Dendritic cell treated with granulocyte-macrophage colony-stimulating factor and Interleukin-4, amounts not matched to agents 40 ng/mL and 50 ng/mL, for 4 days (primary cell): ENCODE measurements at regions not wholly inside any gene's neighbourhood (a gene's known extent, or its start where the extent isn't known, plus 50 kb on each side); places are given as distances from the start of the nearest gene placed in this dataset.

Experiments
- H3K27ac Mint-ChIP-seq: one replicate; pipeline ENCODE4 v1.8.0; 2022; ENCODE audit warnings: mild to moderate bottlenecking, mixed read lengths
- H3K27me3 Mint-ChIP-seq: one replicate; pipeline ENCODE4 v1.8.0; 2022; ENCODE audit warnings: mild to moderate bottlenecking, mixed read lengths
- H3K36me3 Mint-ChIP-seq: one replicate; pipeline ENCODE4 v1.8.0; 2022; ENCODE audit warnings: low read depth, mixed read lengths
- H3K4me1 Mint-ChIP-seq: one replicate; pipeline ENCODE4 v1.8.0; 2022; ENCODE audit warnings: low read depth, mixed read lengths
- H3K4me3 Mint-ChIP-seq: one replicate; pipeline ENCODE4 v1.8.0; 2022; ENCODE audit warnings: mild to moderate bottlenecking, moderate library complexity, mixed read lengths
- H3K9me3 Mint-ChIP-seq: one replicate; pipeline ENCODE4 v1.8.0; 2022; ENCODE audit warnings: mixed read lengths
- intact Hi-C: fragments of 100-400 bp; cut with micrococcal nuclease; formaldehyde crosslinking; loops from one replicate; pipeline ENCODE4 v1.15.0; 2022

- H3K4me3 Mint-ChIP-seq = no peak overlapping the region
These were observed 354.0 kb upstream of the KITLG start for GRCh38 chr12:88934163-88934747.

GRCh38 chr12:88932457-88932856 is 352.2 kb upstream of the KITLG start:
- intact Hi-C loops = no loop called here
- Mint-ChIP-seq H3K27ac (no peak overlapping the region), H3K4me3 (no peak overlapping the region), H3K9me3 (no peaks in the 10 kb centered on the region), H3K4me1 (no peaks in the 10 kb centered on the region), H3K36me3 (no peaks in the 10 kb centered on the region), H3K27me3 (no peaks in the 10 kb centered on the region)

More at GRCh38 chr12:88934163-88934747, 354.0 kb upstream of the KITLG start:
- Mint-ChIP-seq H3K27ac (no peak overlapping the region), H3K36me3 (no peaks in the 10 kb centered on the region), H3K4me1 (no peaks in the 10 kb centered on the region), H3K27me3 (no peaks in the 10 kb centered on the region), H3K9me3 (no peaks in the 10 kb centered on the region)
- intact Hi-C loops = no loop called here

GRCh38 chr12:88931598-88931997 is 351.3 kb upstream of the KITLG start:
- no peaks in the 10 kb centered on the region for H3K27me3 Mint-ChIP-seq

GRCh38 chr12:88925454-88925853 is 345.2 kb upstream of the KITLG start:
- Mint-ChIP-seq H3K36me3 (no peaks in the 10 kb centered on the region), H3K27me3 (no peaks in the 10 kb centered on the region), H3K4me3 (no peak overlapping the region), H3K4me1 (no peaks in the 10 kb centered on the region), H3K9me3 (no peaks in the 10 kb centered on the region), H3K27ac (no peak overlapping the region)
- intact Hi-C loops = no loop called here

More at GRCh38 chr12:88931598-88931997, 351.3 kb upstream of the KITLG start:
- no peak overlapping the region for H3K27ac Mint-ChIP-seq
- H3K4me3 Mint-ChIP-seq = no peak overlapping the region
- intact Hi-C loops = no loop called here
- H3K4me1 Mint-ChIP-seq = no peaks in the 10 kb centered on the region
- no peaks in the 10 kb centered on the region for H3K9me3 Mint-ChIP-seq
- H3K36me3 Mint-ChIP-seq = no peaks in the 10 kb centered on the region

- no peaks in the 10 kb centered on the region for H3K36me3 Mint-ChIP-seq
- H3K4me1 Mint-ChIP-seq = no peaks in the 10 kb centered on the region
- H3K27ac Mint-ChIP-seq = no peak overlapping the region
- no peaks in the 10 kb centered on the region for H3K27me3 Mint-ChIP-seq
- intact Hi-C loops = no loop called here
- H3K9me3 Mint-ChIP-seq = no peaks in the 10 kb centered on the region
- no peak overlapping the region for H3K4me3 Mint-ChIP-seq
These were observed 343.9 kb upstream of the KITLG start for GRCh38 chr12:88924162-88924561.

GRCh38 chr12:88923631-88924030 is 343.4 kb upstream of the KITLG start:
- Mint-ChIP-seq H3K9me3 (no peaks in the 10 kb centered on the region), H3K27me3 (no peaks in the 10 kb centered on the region), H3K4me3 (no peak overlapping the region), H3K36me3 (no peaks in the 10 kb centered on the region), H3K27ac (no peak overlapping the region), H3K4me1 (no peaks in the 10 kb centered on the region)
- intact Hi-C loops = no loop called here

GRCh38 chr12:88922816-88923215 is 342.5 kb upstream of the KITLG start:
- no peak overlapping the region for H3K4me3 Mint-ChIP-seq
- H3K36me3 Mint-ChIP-seq = no peaks in the 10 kb centered on the region
- no peaks in the 10 kb centered on the region for H3K4me1 Mint-ChIP-seq

GRCh38 chr12:88921890-88922532 is 341.7 kb upstream of the KITLG start:
- Mint-ChIP-seq H3K36me3 (no peaks in the 10 kb centered on the region), H3K27me3 (no peaks in the 10 kb centered on the region), H3K9me3 (no peaks in the 10 kb centered on the region), H3K4me3 (no peak overlapping the region), H3K27ac (no peak overlapping the region), H3K4me1 (no peaks in the 10 kb centered on the region)
- intact Hi-C loops = no loop called here

More at GRCh38 chr12:88922816-88923215, 342.5 kb upstream of the KITLG start:
- Mint-ChIP-seq H3K27me3 (no peaks in the 10 kb centered on the region), H3K9me3 (no peaks in the 10 kb centered on the region), H3K27ac (no peak overlapping the region)
- intact Hi-C loops = no loop called here

- Mint-ChIP-seq H3K4me3 (no peak overlapping the region), H3K36me3 (no peaks in the 10 kb centered on the region), H3K4me1 (no peaks in the 10 kb centered on the region), H3K27ac (no peak overlapping the region), H3K9me3 (no peaks in the 10 kb centered on the region), H3K27me3 (no peaks in the 10 kb centered on the region)
- intact Hi-C loops = no loop called here
These were observed 341.2 kb upstream of the KITLG start for GRCh38 chr12:88921434-88921833.

GRCh38 chr12:88918161-88918560 is 337.9 kb upstream of the KITLG start:
- intact Hi-C loops = no loop called here
- Mint-ChIP-seq H3K27ac (no peak overlapping the region), H3K4me1 (no peaks in the 10 kb centered on the region), H3K9me3 (peaks cover 29% of the 10 kb centered on the region), H3K4me3 (no peak overlapping the region), H3K27me3 (no peaks in the 10 kb centered on the region), H3K36me3 (no peaks in the 10 kb centered on the region)

GRCh38 chr12:88914967-88915366 is 334.7 kb upstream of the KITLG start:
- Mint-ChIP-seq H3K4me3 (no peak overlapping the region), H3K36me3 (no peaks in the 10 kb centered on the region), H3K4me1 (no peaks in the 10 kb centered on the region), H3K27me3 (no peaks in the 10 kb centered on the region), H3K9me3 (peaks cover 44% of the 10 kb centered on the region), H3K27ac (no peak overlapping the region)
- intact Hi-C loops = no loop called here

GRCh38 chr12:88909510-88909909 is 329.2 kb upstream of the KITLG start:
- Mint-ChIP-seq H3K4me3 (no peak overlapping the region), H3K27ac (no peak overlapping the region), H3K36me3 (no peaks in the 10 kb centered on the region), H3K9me3 (peaks cover 39% of the 10 kb centered on the region), H3K4me1 (no peaks in the 10 kb centered on the region), H3K27me3 (no peaks in the 10 kb centered on the region)
- intact Hi-C loops = no loop called here

GRCh38 chr12:88908345-88908744 is 328.1 kb upstream of the KITLG start:
- H3K9me3 Mint-ChIP-seq = peaks cover 28% of the 10 kb centered on the region
- no peak overlapping the region for H3K4me3 Mint-ChIP-seq
- intact Hi-C loops = no loop called here
- no peaks in the 10 kb centered on the region for H3K36me3 Mint-ChIP-seq
- H3K27ac Mint-ChIP-seq = no peak overlapping the region
- no peaks in the 10 kb centered on the region for H3K27me3 Mint-ChIP-seq
- no peaks in the 10 kb centered on the region for H3K4me1 Mint-ChIP-seq

GRCh38 chr12:88904705-88905104 is 324.4 kb upstream of the KITLG start:
- intact Hi-C loops = no loop called here
- no peaks in the 10 kb centered on the region for H3K4me1 Mint-ChIP-seq
- peaks cover 8% of the 10 kb centered on the region for H3K9me3 Mint-ChIP-seq

GRCh38 chr12:88903333-88903732 is 323.1 kb upstream of the KITLG start:
- Mint-ChIP-seq H3K27ac (no peak overlapping the region), H3K4me1 (no peaks in the 10 kb centered on the region), H3K4me3 (no peak overlapping the region), H3K9me3 (peaks cover 8% of the 10 kb centered on the region), H3K36me3 (no peaks in the 10 kb centered on the region), H3K27me3 (no peaks in the 10 kb centered on the region)
- intact Hi-C loops = no loop called here

More at GRCh38 chr12:88904705-88905104, 324.4 kb upstream of the KITLG start:
- Mint-ChIP-seq H3K27ac (no peak overlapping the region), H3K36me3 (no peaks in the 10 kb centered on the region), H3K4me3 (no peak overlapping the region), H3K27me3 (no peaks in the 10 kb centered on the region)
